ENCODE measurements at regions not wholly inside any gene's neighbourhood (a gene's known extent, or its start where the extent isn't known, plus 50 kb on each side); places are given as distances from the start of the nearest gene placed in this dataset.
"Not testable (repeated sequence)": the region's sequence is repeated elsewhere in the genome, so short reads cannot be mapped to it uniquely, and the experiment has no call there.

DNA sequence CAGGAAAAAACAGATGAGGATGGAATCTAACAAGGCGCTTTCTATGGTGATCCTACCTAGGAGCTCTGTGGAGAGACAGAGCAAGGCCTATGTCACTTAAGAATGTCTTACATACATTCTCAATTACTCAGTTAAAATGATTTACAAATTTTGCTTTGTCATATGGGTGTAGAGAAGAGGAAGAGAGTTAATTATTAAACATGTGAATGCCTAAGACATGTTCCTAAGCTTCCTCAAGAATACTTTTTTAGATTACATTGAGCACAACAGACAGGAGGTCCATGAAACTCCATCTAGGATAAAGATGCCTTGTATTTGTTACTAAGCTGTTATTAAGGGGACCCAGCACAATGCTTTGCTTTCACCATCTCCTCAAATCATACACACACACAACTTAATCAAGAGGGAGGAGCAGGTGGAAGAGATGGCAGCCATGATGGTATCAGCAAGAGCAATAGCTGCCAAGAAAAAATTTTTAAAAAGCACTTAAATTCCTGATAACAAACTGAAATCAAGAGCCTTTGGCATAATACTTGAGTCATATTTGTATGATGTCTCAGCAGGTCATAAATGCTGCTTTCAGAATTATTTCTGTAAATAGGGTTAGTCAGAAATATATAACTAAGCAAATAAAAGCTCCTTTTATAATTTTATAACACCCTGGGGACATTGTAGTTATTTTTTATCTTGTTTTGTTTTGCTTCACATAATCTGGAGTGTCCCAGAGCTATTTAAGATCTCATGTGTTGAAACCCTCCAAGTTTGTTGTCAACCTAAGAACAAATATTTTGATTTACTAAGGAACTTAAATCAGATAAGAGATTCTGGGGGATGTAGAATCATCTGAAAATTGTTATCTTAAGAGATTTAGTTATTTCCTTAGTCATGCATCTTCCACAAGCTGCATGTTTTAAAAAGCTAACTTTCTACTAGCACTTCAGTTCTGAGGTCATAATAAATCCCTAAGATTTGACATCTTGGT, 70.0 kb upstream of the CD2AP start:
- DNase-seq (ENCODE audit: low spot score), result no peak

DNA sequence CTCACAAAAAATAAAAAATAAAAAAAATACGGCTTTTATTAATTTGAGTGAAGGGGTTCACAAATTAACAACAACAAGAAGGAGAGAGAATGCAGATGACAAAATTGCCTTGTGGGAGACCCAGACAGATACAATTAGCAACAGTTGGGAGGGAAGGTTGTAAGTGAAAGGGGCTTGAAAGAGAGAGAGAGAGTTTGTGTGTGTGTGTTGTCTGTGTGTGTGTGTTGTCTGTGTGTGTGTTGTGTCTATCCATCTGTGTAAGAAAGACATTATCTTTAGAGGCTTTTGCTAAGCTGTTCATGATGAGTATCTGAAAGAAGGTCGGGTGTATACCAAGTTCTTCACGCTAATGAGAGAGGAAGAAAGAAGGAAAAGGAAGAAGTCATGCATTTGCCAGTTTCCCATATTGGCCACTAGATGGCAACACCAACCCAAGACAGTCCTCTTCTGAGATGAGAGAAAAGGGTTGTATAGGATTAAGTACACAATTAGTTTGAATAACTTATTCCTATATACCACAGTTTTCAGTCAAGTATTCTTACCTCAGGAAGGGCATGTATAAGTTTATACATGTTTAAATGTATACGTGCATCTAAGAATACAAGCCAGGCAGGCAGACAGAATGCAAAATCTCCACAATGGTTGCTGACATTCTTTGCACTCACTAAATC, 63.7 kb upstream of the CD2AP start:
- DNase-seq (ENCODE audit: low spot score), result peak; percentile 78

DNA sequence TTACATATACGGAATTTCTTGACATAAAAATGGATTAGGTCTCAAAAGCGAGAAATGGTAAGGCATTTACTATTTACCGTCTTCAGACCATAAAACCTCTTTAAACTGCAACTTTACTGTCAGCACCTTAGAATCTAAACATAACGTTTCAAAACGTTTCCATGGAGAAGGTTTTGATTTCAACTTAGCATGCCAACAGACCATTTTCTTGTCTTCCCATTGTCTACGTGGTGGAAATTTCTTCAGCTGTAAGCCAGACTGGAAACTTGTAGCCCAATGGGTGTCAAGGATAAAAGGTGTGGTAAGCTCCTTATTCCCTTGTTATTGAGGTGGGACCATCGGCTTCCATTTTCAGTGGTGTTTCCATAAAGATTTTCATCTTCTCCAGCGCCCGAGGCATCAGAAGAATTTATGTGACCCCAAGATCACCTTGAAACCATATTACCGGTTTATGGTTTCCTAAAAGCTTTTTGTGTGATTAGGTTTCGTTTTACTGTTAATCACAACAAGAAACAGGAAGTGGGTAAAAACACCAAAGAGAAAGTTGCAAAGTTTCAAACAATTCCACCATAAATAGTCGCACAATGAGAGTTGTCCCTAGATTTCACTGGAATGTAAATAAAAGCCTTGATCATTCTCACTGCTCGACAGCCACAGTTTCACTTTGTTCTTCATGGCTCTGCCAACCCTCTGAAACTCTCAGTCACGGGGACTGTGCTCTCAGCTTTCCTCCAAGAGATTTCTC, 63.0 kb upstream of the CD2AP start:
- peak; percentile 24 for DNase-seq (ENCODE audit: low spot score)

GRCh38 chr6:47416396-47417345, 60.9 kb upstream of the CD2AP start:
- no peak for DNase-seq (ENCODE audit: low spot score)

- no peak for DNase-seq (ENCODE audit: low spot score)
Observed at GRCh38 chr6:47419621-47420020, 58.0 kb upstream of the CD2AP start.

GRCh38 chr6:47420394-47421371, 56.9 kb upstream of the CD2AP start:
- peak; percentile 87 for DNase-seq (ENCODE audit: low spot score)

DNA sequence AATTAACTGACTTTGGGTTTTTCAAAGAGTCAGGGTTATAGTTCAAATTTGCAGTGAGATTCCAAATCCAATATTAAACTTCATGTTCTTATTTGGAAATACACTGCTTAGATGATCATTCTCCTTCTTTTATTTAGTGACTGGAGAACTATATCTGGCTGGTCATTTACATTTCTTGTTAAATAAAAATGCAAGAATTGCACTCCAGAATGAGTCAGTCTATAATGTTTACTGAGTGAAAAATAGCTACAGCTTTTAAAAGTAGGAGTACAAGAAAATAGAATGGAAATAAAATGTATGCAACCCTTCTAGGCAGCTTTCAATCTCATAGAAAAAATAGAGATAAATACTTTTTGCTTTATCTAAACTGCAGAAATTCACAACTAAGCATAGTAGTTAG, 54.5 kb upstream of the CD2AP start:
- no peak for DNase-seq (ENCODE audit: low spot score)

GRCh38 chr6:47424436-47424836, 53.2 kb upstream of the CD2AP start:
- no peak for DNase-seq (ENCODE audit: low spot score)

GRCh38 chr6:47425724-47426123, 51.9 kb upstream of the CD2AP start:
- DNase-seq (ENCODE audit: low spot score), result not testable (repeated sequence)

- no peak for DNase-seq (ENCODE audit: low spot score)
Observed at GRCh38 chr6:47426524-47427302, 50.9 kb upstream of the CD2AP start.

GRCh38 chr6:47427680-47428079, 49.9 kb upstream of the CD2AP start:
- DNase-seq (ENCODE audit: low spot score), result no peak
